ENCODE measurements at regions not wholly inside any gene's neighbourhood (a gene's known extent, or its start where the extent isn't known, plus 50 kb on each side); places are given as distances from the start of the nearest gene placed in this dataset.
"Not testable (repeated sequence)": the region's sequence is repeated elsewhere in the genome, so short reads cannot be mapped to it uniquely, and the experiment has no call there.

DNA sequence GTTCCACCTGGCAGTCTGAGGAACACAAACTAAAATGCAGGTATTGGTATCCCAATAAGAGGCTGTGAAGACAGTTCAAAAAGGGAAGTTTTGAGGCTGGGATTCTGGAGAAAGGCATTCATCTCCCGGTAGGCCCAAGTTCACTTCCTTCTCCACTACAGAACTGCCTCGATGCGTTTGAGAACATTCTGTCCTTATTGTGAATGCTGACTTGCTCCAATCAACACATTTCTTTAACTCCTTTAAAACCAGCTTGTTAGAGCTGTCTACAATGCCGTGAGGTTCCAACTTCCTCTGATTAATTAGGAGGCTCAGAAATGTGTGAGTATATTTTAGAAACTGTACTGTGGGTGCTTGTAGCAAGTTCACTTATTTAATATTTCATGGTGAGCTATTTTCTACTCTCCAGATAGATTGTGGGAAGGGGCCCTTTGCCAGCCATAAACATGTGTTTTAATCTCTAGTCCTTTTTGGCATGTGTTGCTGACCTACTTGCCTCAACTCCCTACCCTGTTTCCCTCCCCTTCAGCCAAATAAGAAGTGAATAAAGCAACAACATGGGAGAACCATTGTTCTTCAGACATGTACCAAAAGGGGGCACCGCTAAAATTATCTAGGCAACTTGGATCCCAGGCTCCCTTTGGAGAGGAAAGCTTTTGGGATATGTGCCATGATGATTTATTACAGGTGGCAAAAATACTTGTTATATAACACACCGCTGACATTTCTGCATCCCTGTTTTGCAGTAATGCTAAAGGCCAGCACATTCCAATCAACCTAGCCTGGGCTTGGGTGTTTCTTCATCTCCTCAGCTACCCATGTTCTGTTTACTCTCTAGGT lies 245.6 kb downstream of the BLID start:
- 27 to 32% methylated on average over 6 of the region's 6 CpGs for WGBS, 2 donors
- H3K4me3 ChIP-seq (ENCODE audit: low read depth, poor library complexity, severe bottlenecking): no peak overlapping the region
- peak in 1 of 2 donors; percentile 53 for DNase-seq (ENCODE audit: low spot score in 2 of 2)
- intact Hi-C loops (cut with DNase I; ENCODE audit: low total_unique reads): no loop called here
- no peak for TF ChIP-seq CTCF (IDR thresholded peaks at IDR 0.05)
- TF ChIP-seq POLR2A (IDR thresholded peaks at IDR 0.05): no peak

GRCh38 chr11:121869478-121869877 lies 246.5 kb downstream of the BLID start:
- H3K4me3 ChIP-seq (ENCODE audit: low read depth, poor library complexity, severe bottlenecking): no peak overlapping the region
- intact Hi-C loops (cut with DNase I; ENCODE audit: low total_unique reads): no loop called here
- WGBS, 2 donors: 89 to 95% methylated on average over 7 of the region's 7 CpGs
- DNase-seq (ENCODE audit: low spot score in 2 of 2): no peak
- TF ChIP-seq POLR2A (IDR thresholded peaks at IDR 0.05) (no peak), CTCF (IDR thresholded peaks at IDR 0.05) (no peak)

DNA sequence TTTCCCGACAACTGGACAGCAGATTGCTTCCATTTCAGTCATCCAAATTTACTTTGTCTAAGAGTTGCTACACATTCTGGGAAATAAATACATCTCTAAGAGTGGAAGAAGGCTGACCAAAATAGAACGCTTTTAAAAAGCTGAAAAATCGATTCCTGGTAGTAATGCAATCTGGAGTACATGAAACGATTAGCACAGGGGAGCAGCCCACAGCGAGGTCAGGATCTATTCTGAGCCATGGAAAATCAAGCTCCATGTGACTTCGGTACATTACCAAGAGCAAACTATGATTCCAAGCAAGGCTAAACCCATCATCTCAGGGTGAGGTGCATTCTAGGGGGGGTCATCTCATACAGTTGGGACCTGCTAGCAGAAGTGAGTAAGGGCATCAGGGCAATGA lies 249.3 kb downstream of the BLID start:
- intact Hi-C loops (cut with DNase I; ENCODE audit: low total_unique reads): no loop called here
- TF ChIP-seq POLR2A (IDR thresholded peaks at IDR 0.05) (no peak), CTCF (IDR thresholded peaks at IDR 0.05) (no peak)
- H3K4me3 ChIP-seq (ENCODE audit: low read depth, poor library complexity, severe bottlenecking): no peak overlapping the region
- no peak for DNase-seq (ENCODE audit: low spot score in 2 of 2)
- 65 to 74% methylated on average over 6 of the region's 6 CpGs for WGBS, 2 donors

GRCh38 chr11:121864660-121865059 lies 251.4 kb downstream of the BLID start:
- TF ChIP-seq CTCF (IDR thresholded peaks at IDR 0.05): no peak
- TF ChIP-seq POLR2A (IDR thresholded peaks at IDR 0.05): no peak
- 68 to 89% methylated on average over 1 of the region's 1 CpG for WGBS, 2 donors
- no peak overlapping the region for H3K4me3 ChIP-seq (ENCODE audit: low read depth, poor library complexity, severe bottlenecking)
- no peak for DNase-seq (ENCODE audit: low spot score in 2 of 2)
- intact Hi-C loops (cut with DNase I; ENCODE audit: low total_unique reads): no loop called here

GRCh38 chr11:121863126-121863525 lies 252.9 kb downstream of the BLID start:
- no peak for TF ChIP-seq CTCF (IDR thresholded peaks at IDR 0.05)
- no peak for TF ChIP-seq POLR2A (IDR thresholded peaks at IDR 0.05)
- no peak overlapping the region for H3K4me3 ChIP-seq (ENCODE audit: low read depth, poor library complexity, severe bottlenecking)
- 78 to 79% methylated on average over 4 of the region's 4 CpGs for WGBS, 2 donors
- DNase-seq (ENCODE audit: low spot score in 2 of 2): no peak
- intact Hi-C loops (cut with DNase I; ENCODE audit: low total_unique reads): no loop called here

DNA sequence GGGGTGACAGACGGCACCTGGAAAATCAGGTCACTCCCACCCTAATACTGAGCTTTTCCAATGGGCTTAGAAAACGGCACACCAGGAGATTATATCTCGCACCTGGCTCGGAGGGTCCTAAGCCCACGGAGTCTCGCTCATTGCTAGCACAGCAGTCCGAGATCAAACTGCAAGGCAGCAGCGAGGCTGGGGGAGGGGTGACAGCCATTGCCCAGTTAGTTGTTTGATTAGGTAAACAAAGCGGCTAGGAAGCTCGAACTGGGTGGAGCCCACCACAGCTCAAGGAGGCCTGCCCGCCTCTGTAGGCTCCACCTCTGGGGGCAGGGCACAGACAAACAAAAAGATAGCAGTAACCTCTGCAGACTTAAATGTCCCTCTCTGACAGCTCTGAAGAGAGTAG lies 260.9 kb downstream of the BLID start:
- intact Hi-C loops (cut with DNase I; ENCODE audit: low total_unique reads); H3K4me3 ChIP-seq (ENCODE audit: low read depth, poor library complexity, severe bottlenecking); DNase-seq (ENCODE audit: low spot score in 2 of 2): not testable (repeated sequence)
- 89 to 98% methylated on average over 9 to 10 of the region's 11 CpGs for WGBS, 2 donors

All from lower leg skin (tissue), 4 donors.